GM23338 (cell line): ENCODE measurements at regions not wholly inside any gene's neighbourhood (a gene's known extent, or its start where the extent isn't known, plus 50 kb on each side); places are given as distances from the start of the nearest gene placed in this dataset.

Experiments used
- ATAC-seq: fragments of 200-7000 bp; cut with Tn5 transposase; 3 replicates; pipeline ENCODE4 v1.9.1; 2020
- DNase-seq: peaks from one replicate; pipeline ENCODE4 v3.0.0-alpha.2; 2015; ENCODE audit warnings: low spot score
- H2AFZ ChIP-seq: fragments of 200-600 bp; sonication (generic); 2 replicates; pipeline ENCODE4 v1.8.0; 2016; ENCODE audit warnings: antibody characterized with exemption, mild to moderate bottlenecking, moderate library complexity
- H3F3A ChIP-seq: fragments of 200-600 bp; sonication (generic); replicated peaks from 2 replicates; pipeline ENCODE4 v1.8.0; 2017; ENCODE audit warnings: antibody characterized with exemption, mixed run types, low read depth
- H3K27ac ChIP-seq: fragments of 200-600 bp; sonication (generic); 2 replicates; pipeline ENCODE4 v1.6.1; 2016; ENCODE audit warnings: low read depth
- H3K27me3 ChIP-seq: fragments of 200-600 bp; sonication (generic); 2 replicates; pipeline ENCODE4 v1.8.0; 2016; ENCODE audit warnings: mild to moderate bottlenecking, mixed run types, moderate library complexity; ENCODE audit not compliant: insufficient read depth
- H3K36me3 ChIP-seq: fragments of 200-600 bp; sonication (generic); 2 replicates; pipeline ENCODE4 v1.8.0; 2016; ENCODE audit warnings: mild to moderate bottlenecking; ENCODE audit not compliant: insufficient read depth
- H3K4me1 ChIP-seq: fragments of 200-600 bp; sonication (generic); 2 replicates; pipeline ENCODE4 v1.8.0; 2016; ENCODE audit warnings: mild to moderate bottlenecking, moderate library complexity; ENCODE audit not compliant: insufficient read depth
- H3K4me2 ChIP-seq: fragments of 200-600 bp; sonication (generic); 2 replicates; pipeline ENCODE4 v1.7.1; 2017; ENCODE audit warnings: mixed run types
- H3K4me3 ChIP-seq: fragments of 200-600 bp; sonication (generic); 2 replicates; pipeline ENCODE4 v1.6.1; 2016; ENCODE audit warnings: mixed run types
- H3K79me2 ChIP-seq: fragments of 200-600 bp; sonication (generic); replicated peaks from 2 replicates; pipeline ENCODE4 v1.8.0; 2017; ENCODE audit warnings: mild to moderate bottlenecking; ENCODE audit not compliant: insufficient read depth
- H3K9me2 ChIP-seq: fragments of 200-600 bp; sonication (generic); 2 replicates; pipeline ENCODE4 v1.8.0; 2017; ENCODE audit not compliant: insufficient read depth
- H4K20me1 ChIP-seq: fragments of 200-600 bp; sonication (generic); replicated peaks from 2 replicates; pipeline ENCODE4 v1.8.0; 2017; ENCODE audit warnings: mild to moderate bottlenecking; ENCODE audit not compliant: insufficient read depth
- H3K27ac Mint-ChIP-seq: 2 replicates; pipeline ENCODE4 v1.8.0; 2020; ENCODE audit warnings: inconsistent platforms, mild to moderate bottlenecking, moderate library complexity, mixed read lengths
- H3K27me3 Mint-ChIP-seq: 3 replicates; pipeline ENCODE4 v1.8.0; 2022; ENCODE audit warnings: low read depth, mild to moderate bottlenecking, moderate library complexity, mixed read lengths, inconsistent platforms; ENCODE audit not compliant: insufficient read depth, poor library complexity
- H3K36me3 Mint-ChIP-seq: 3 replicates; pipeline ENCODE4 v1.8.0; 2021; ENCODE audit warnings: low read depth, mild to moderate bottlenecking, inconsistent platforms, moderate library complexity, mixed read lengths
- H3K4me1 Mint-ChIP-seq: 3 replicates; pipeline ENCODE4 v1.8.0; 2020; ENCODE audit warnings: mild to moderate bottlenecking, inconsistent platforms, mixed read lengths
- H3K4me3 Mint-ChIP-seq: 3 replicates; pipeline ENCODE4 v1.8.0; 2021; ENCODE audit warnings: moderate library complexity, mild to moderate bottlenecking, inconsistent platforms, mixed read lengths
- H3K9me3 Mint-ChIP-seq: 3 replicates; pipeline ENCODE4 v1.8.0; 2020; ENCODE audit warnings: moderate library complexity, mild to moderate bottlenecking, inconsistent platforms, mixed read lengths
- CREB1 ChIP-seq: fragments of 250-450 bp; sonication (Bioruptor Pico); IDR thresholded peaks from 2 replicates; pipeline ENCODE4 v1.5.0; 2020; ENCODE audit warnings: low read depth, mild to moderate bottlenecking, moderate library complexity
- CTCF ChIP-seq, 2 experiments: fragments of 200-600 bp in 1 of 2; sonication (generic) in 1 of 2; conservative IDR thresholded peaks; 2 replicates each; pipeline versions ENCODE4 v1.5.1 to v1.6.1; 2016 to 2017; ENCODE audit warnings: antibody characterized with exemption in 2 of 2, low read depth in 2 of 2, mild to moderate bottlenecking in 2 of 2, moderate library complexity in 1 of 2
- EZH2 ChIP-seq: fragments of 200-600 bp; sonication (generic); IDR thresholded peaks from one replicate; pipeline ENCODE4 v1.8.0; 2017; ENCODE audit warnings: antibody characterized with exemption, mild to moderate bottlenecking, low read depth; ENCODE audit not compliant: unreplicated experiment
- EZH2phosphoT487 ChIP-seq: fragments of 200-600 bp; sonication (generic); IDR thresholded peaks from one replicate; pipeline ENCODE4 v1.8.1; 2018; ENCODE audit warnings: antibody characterized with exemption; ENCODE audit not compliant: unreplicated experiment
- JUNB ChIP-seq: IDR thresholded peaks from one replicate; pipeline ENCODE4 v1.6.1; 2016; ENCODE audit warnings: antibody characterized with exemption; ENCODE audit not compliant: unreplicated experiment
- NANOG ChIP-seq: IDR thresholded peaks from 2 replicates; pipeline ENCODE4 v1.6.1; 2016; ENCODE audit warnings: antibody characterized with exemption, borderline replicate concordance
- POLR2AphosphoS5 ChIP-seq: IDR thresholded peaks from 2 replicates; pipeline ENCODE4 v1.6.1; 2016; ENCODE audit warnings: antibody characterized with exemption, low read depth
- REST ChIP-seq: IDR thresholded peaks from one replicate; pipeline ENCODE4 v1.6.1; 2018; ENCODE audit warnings: antibody characterized with exemption; ENCODE audit not compliant: unreplicated experiment
- STAT1 ChIP-seq: IDR thresholded peaks from one replicate; pipeline ENCODE4 v1.6.1; 2016; ENCODE audit warnings: antibody characterized with exemption; ENCODE audit not compliant: unreplicated experiment
- ZNF114 ChIP-seq: fragments of 250-450 bp; sonication (Bioruptor Pico); IDR thresholded peaks from 2 replicates; pipeline ENCODE4 v1.5.0; 2020; ENCODE audit warnings: mild to moderate bottlenecking, moderate library complexity
- ZNF331 ChIP-seq: fragments of 250-450 bp; sonication (Bioruptor Pico); IDR thresholded peaks from 2 replicates; pipeline ENCODE4 v1.5.0; 2020; ENCODE audit warnings: low read depth, mild to moderate bottlenecking, moderate library complexity

- peak; percentile 31; the same call in 1 of the 3 replicates for ATAC-seq
- Mint-ChIP-seq H3K4me3 (no peak overlapping the region), H3K4me1 (peaks cover 6% of the 10 kb centered on the region; the same call in 1 of the 3 replicates), H3K27me3 (no peaks in the 10 kb centered on the region), H3K36me3 (no peaks in the 10 kb centered on the region), H3K9me3 (no peaks in the 10 kb centered on the region), H3K27ac (no peak overlapping the region)
- no peaks in the 10 kb centered on the region; the same call in 1 of the 2 replicates for H4K20me1 ChIP-seq
- H2AFZ ChIP-seq = no peak overlapping the region
- TF ChIP-seq REST = no peak
- H3K27ac ChIP-seq = no peak overlapping the region
- H3K4me1 ChIP-seq = no peaks in the 10 kb centered on the region
- no peak overlapping the region for H3K4me3 ChIP-seq
- H3F3A ChIP-seq = no peaks in the 10 kb centered on the region
- no peak overlapping the region for H3K4me2 ChIP-seq
- no peaks in the 10 kb centered on the region for H3K79me2 ChIP-seq
- H3K36me3 ChIP-seq = no peaks in the 10 kb centered on the region
- peak; percentile 14 for DNase-seq
- no peaks in the 10 kb centered on the region for H3K27me3 ChIP-seq
- H3K9me2 ChIP-seq = peaks cover 2% of the 10 kb centered on the region; the same call in 1 of the 2 replicates
Measured at GRCh38 chr15:97456521-97457202, 503.8 kb upstream of the ARRDC4 start.

- ATAC-seq = no peak
- Mint-ChIP-seq H3K4me1 (peaks cover 6% of the 10 kb centered on the region; the same call in 1 of the 3 replicates), H3K4me3 (no peak overlapping the region), H3K27ac (no peak overlapping the region), H3K9me3 (no peaks in the 10 kb centered on the region), H3K36me3 (no peaks in the 10 kb centered on the region), H3K27me3 (no peaks in the 10 kb centered on the region)
- Histone ChIP-seq H3K9me2 (peaks cover 2% of the 10 kb centered on the region; the same call in 1 of the 2 replicates), H3K79me2 (no peaks in the 10 kb centered on the region), H4K20me1 (no peaks in the 10 kb centered on the region), H3F3A (no peaks in the 10 kb centered on the region), H3K4me3 (no peak overlapping the region), H3K27ac (no peak overlapping the region), H3K27me3 (no peaks in the 10 kb centered on the region), H3K4me2 (no peak overlapping the region), H2AFZ (no peak overlapping the region), H3K4me1 (no peaks in the 10 kb centered on the region), H3K36me3 (no peaks in the 10 kb centered on the region)
- no peak for DNase-seq
- TF ChIP-seq CREB1 (CRISPR knock-in tag) = no peak
- no peak for TF ChIP-seq REST
- no peak for TF ChIP-seq EZH2
- no peak for TF ChIP-seq CTCF (conservative IDR thresholded peaks at IDR 0.05; ENCODE audit: low read depth in 2 of 2)
- TF ChIP-seq JUNB = no peak
- no peak for TF ChIP-seq EZH2phosphoT487
- TF ChIP-seq STAT1 = no peak
- TF ChIP-seq ZNF331 (CRISPR knock-in tag) = no peak
- no peak for TF ChIP-seq NANOG
- TF ChIP-seq ZNF114 (CRISPR knock-in tag) = no peak
- TF ChIP-seq POLR2AphosphoS5 = no peak
Measured at GRCh38 chr15:97457203-97457847, 503.2 kb upstream of the ARRDC4 start.
